ENCODE measurements at regions not wholly inside any gene's neighbourhood (a gene's known extent, or its start where the extent isn't known, plus 50 kb on each side); places are given as distances from the start of the nearest gene placed in this dataset.
A peak's percentile ranks its signal among the peaks of the same experiment; 100 is the strongest.

- no peaks in the 10 kb centered on the region for H3K27me3 ChIP-seq (ENCODE audit: insufficient read depth, low read length)
- H4K20me1 ChIP-seq (ENCODE audit: insufficient read depth, low read length), result no peaks in the 10 kb centered on the region
- no peaks in the 10 kb centered on the region for H3K79me2 ChIP-seq (ENCODE audit: insufficient read depth, low read length)
- H3K9ac ChIP-seq (ENCODE audit: low read length), result no peak overlapping the region
- H3K9me3 ChIP-seq (ENCODE audit: insufficient read depth, low read depth, low read length), result no peaks in the 10 kb centered on the region
- no peak for TF ChIP-seq CTCF (IDR thresholded peaks at IDR 0.05; ENCODE audit: insufficient read depth, low read depth, low read length)
- no peak for TF ChIP-seq EZH2 (IDR thresholded peaks at IDR 0.05; ENCODE audit: insufficient read depth, low read length)
- Mint-ChIP-seq H3K27ac (ENCODE audit: unreplicated experiment) (no peak overlapping the region), H3K4me3 (ENCODE audit: unreplicated experiment) (no peak overlapping the region), H3K27me3 (ENCODE audit: low read depth, unreplicated experiment) (no peaks in the 10 kb centered on the region), H3K36me3 (ENCODE audit: low read depth, unreplicated experiment) (no peaks in the 10 kb centered on the region), H3K9me3 (ENCODE audit: unreplicated experiment) (no peaks in the 10 kb centered on the region), H3K4me1 (ENCODE audit: low read depth, unreplicated experiment) (no peaks in the 10 kb centered on the region)
- H2AFZ ChIP-seq (ENCODE audit: low read depth, low read length), result no peak overlapping the region
- H3K27ac ChIP-seq (ENCODE audit: low read depth, low read length), result no peak overlapping the region
- no peak overlapping the region for H3K4me2 ChIP-seq (ENCODE audit: low read length)
- H3K36me3 ChIP-seq (ENCODE audit: insufficient read depth, low read length), result no peaks in the 10 kb centered on the region
- no peaks in the 10 kb centered on the region for H3K4me1 ChIP-seq (ENCODE audit: insufficient read depth, low read length)
- FAIRE-seq (no peak), DNase-seq (ENCODE audit: low read depth) (no peak)
- no peak overlapping the region for H3K4me3 ChIP-seq (ENCODE audit: insufficient read depth, low read depth, low read length)
Measured at GRCh38 chrX:94361241-94361640, 687.2 kb downstream of the FAM133A start.

- H3K4me1 ChIP-seq (ENCODE audit: insufficient read depth, low read length), result no peaks in the 10 kb centered on the region
- TF ChIP-seq EZH2 (IDR thresholded peaks at IDR 0.05; ENCODE audit: insufficient read depth, low read length), result no peak
- no peak for TF ChIP-seq CTCF (IDR thresholded peaks at IDR 0.05; ENCODE audit: insufficient read depth, low read depth, low read length)
- no peak overlapping the region for H3K4me3 ChIP-seq (ENCODE audit: insufficient read depth, low read depth, low read length)
- H4K20me1 ChIP-seq (ENCODE audit: insufficient read depth, low read length), result no peaks in the 10 kb centered on the region
- H3K79me2 ChIP-seq (ENCODE audit: insufficient read depth, low read length), result no peaks in the 10 kb centered on the region
- Mint-ChIP-seq H3K4me1 (ENCODE audit: low read depth, unreplicated experiment) (no peaks in the 10 kb centered on the region), H3K27ac (ENCODE audit: unreplicated experiment) (no peak overlapping the region), H3K36me3 (ENCODE audit: low read depth, unreplicated experiment) (no peaks in the 10 kb centered on the region), H3K27me3 (ENCODE audit: low read depth, unreplicated experiment) (no peaks in the 10 kb centered on the region), H3K4me3 (ENCODE audit: unreplicated experiment) (no peak overlapping the region), H3K9me3 (ENCODE audit: unreplicated experiment) (no peaks in the 10 kb centered on the region)
- no peak overlapping the region for H3K4me2 ChIP-seq (ENCODE audit: low read length)
- no peak overlapping the region for H3K9ac ChIP-seq (ENCODE audit: low read length)
- FAIRE-seq, result peak; percentile 83
- H3K36me3 ChIP-seq (ENCODE audit: insufficient read depth, low read length), result no peaks in the 10 kb centered on the region
- no peak overlapping the region for H3K27ac ChIP-seq (ENCODE audit: low read depth, low read length)
- no peaks in the 10 kb centered on the region for H3K9me3 ChIP-seq (ENCODE audit: insufficient read depth, low read depth, low read length)
- no peak overlapping the region for H2AFZ ChIP-seq (ENCODE audit: low read depth, low read length)
- H3K27me3 ChIP-seq (ENCODE audit: insufficient read depth, low read length), result no peaks in the 10 kb centered on the region
- DNase-seq (ENCODE audit: low read depth), result no peak
Measured at GRCh38 chrX:94365736-94366135, 691.7 kb downstream of the FAM133A start.

GRCh38 chrX:94366616-94367015 lies 692.6 kb downstream of the FAM133A start:
- Histone ChIP-seq H2AFZ (ENCODE audit: low read depth, low read length) (no peak overlapping the region), H4K20me1 (ENCODE audit: insufficient read depth, low read length) (no peaks in the 10 kb centered on the region), H3K79me2 (ENCODE audit: insufficient read depth, low read length) (no peaks in the 10 kb centered on the region), H3K9ac (ENCODE audit: low read length) (no peak overlapping the region), H3K4me2 (ENCODE audit: low read length) (no peak overlapping the region), H3K36me3 (ENCODE audit: insufficient read depth, low read length) (no peaks in the 10 kb centered on the region), H3K9me3 (ENCODE audit: insufficient read depth, low read depth, low read length) (no peaks in the 10 kb centered on the region), H3K27me3 (ENCODE audit: insufficient read depth, low read length) (no peaks in the 10 kb centered on the region), H3K4me3 (ENCODE audit: insufficient read depth, low read depth, low read length) (no peak overlapping the region), H3K27ac (ENCODE audit: low read depth, low read length) (no peak overlapping the region), H3K4me1 (ENCODE audit: insufficient read depth, low read length) (no peaks in the 10 kb centered on the region)
- no peak for DNase-seq (ENCODE audit: low read depth)
- Mint-ChIP-seq H3K4me3 (ENCODE audit: unreplicated experiment) (no peak overlapping the region), H3K4me1 (ENCODE audit: low read depth, unreplicated experiment) (no peaks in the 10 kb centered on the region), H3K27me3 (ENCODE audit: low read depth, unreplicated experiment) (no peaks in the 10 kb centered on the region), H3K36me3 (ENCODE audit: low read depth, unreplicated experiment) (no peaks in the 10 kb centered on the region), H3K27ac (ENCODE audit: unreplicated experiment) (no peak overlapping the region), H3K9me3 (ENCODE audit: unreplicated experiment) (no peaks in the 10 kb centered on the region)
- FAIRE-seq, result no peak
- no peak for TF ChIP-seq EZH2 (IDR thresholded peaks at IDR 0.05; ENCODE audit: insufficient read depth, low read length)
- no peak for TF ChIP-seq CTCF (IDR thresholded peaks at IDR 0.05; ENCODE audit: insufficient read depth, low read depth, low read length)

Data from astrocyte (in vitro differentiated cells and primary cell).